IgD-negative memory B cell (primary cell): ENCODE measurements at regions not wholly inside any gene's neighbourhood (a gene's known extent, or its start where the extent isn't known, plus 50 kb on each side); places are given as distances from the start of the nearest gene placed in this dataset.

Source experiments
- H3K27ac Mint-ChIP-seq, 3 donors: one replicate each; pipeline ENCODE4 v1.8.0; 2020 to 2022; ENCODE audit warnings: mild to moderate bottlenecking in 3 of 3, mixed read lengths in 3 of 3, moderate library complexity in 1 of 3
- H3K27me3 Mint-ChIP-seq: one replicate; pipeline ENCODE4 v1.8.0; 2021; ENCODE audit warnings: mixed read lengths
- H3K36me3 Mint-ChIP-seq: one replicate; pipeline ENCODE4 v1.8.0; 2020; ENCODE audit warnings: mild to moderate bottlenecking, mixed read lengths
- H3K4me1 Mint-ChIP-seq, 3 donors: one replicate each; pipeline ENCODE4 v1.8.0; 2020 to 2022; ENCODE audit warnings: mixed read lengths in 3 of 3, mild to moderate bottlenecking in 1 of 3
- H3K4me3 Mint-ChIP-seq, 4 donors: one replicate each; pipeline ENCODE4 v1.8.0; 2020 to 2022; ENCODE audit warnings: mild to moderate bottlenecking in 4 of 4, mixed read lengths in 4 of 4, moderate library complexity in 3 of 4
- H3K9me3 Mint-ChIP-seq, 3 donors: one replicate each; pipeline ENCODE4 v1.8.0; 2020 to 2021; ENCODE audit warnings: mixed read lengths in 3 of 3, mild to moderate bottlenecking in 1 of 3

GRCh38 chr15:96585484-96586386 lies 255.2 kb downstream of the NR2F2 start:
- no peak overlapping the region for H3K27ac Mint-ChIP-seq

GRCh38 chr15:96586901-96587300 lies 256.4 kb downstream of the NR2F2 start:
- Mint-ChIP-seq H3K4me1 (no peaks in the 10 kb centered on the region), H3K27ac (no peak overlapping the region), H3K9me3 (peaks cover 0 to 6% (median 0%) of the 10 kb centered on the region in 3 donors), H3K36me3 (no peaks in the 10 kb centered on the region), H3K4me3 (no peak overlapping the region), H3K27me3 (no peaks in the 10 kb centered on the region)

More at GRCh38 chr15:96585484-96586386, 255.2 kb downstream of the NR2F2 start:
- Mint-ChIP-seq H3K27me3 (no peaks in the 10 kb centered on the region), H3K4me1 (no peaks in the 10 kb centered on the region), H3K4me3 (no peak overlapping the region), H3K36me3 (no peaks in the 10 kb centered on the region), H3K9me3 (peaks cover 0 to 6% (median 0%) of the 10 kb centered on the region in 3 donors)

GRCh38 chr15:96589864-96590263 lies 259.4 kb downstream of the NR2F2 start:
- H3K9me3 Mint-ChIP-seq: peaks cover 0 to 4% (median 0%) of the 10 kb centered on the region in 3 donors

GRCh38 chr15:96593735-96594134 lies 263.2 kb downstream of the NR2F2 start:
- no peaks in the 10 kb centered on the region for H3K4me1 Mint-ChIP-seq
- no peak overlapping the region for H3K4me3 Mint-ChIP-seq
- no peak overlapping the region for H3K27ac Mint-ChIP-seq
- H3K9me3 Mint-ChIP-seq: no peaks in the 10 kb centered on the region
- no peaks in the 10 kb centered on the region for H3K27me3 Mint-ChIP-seq
- H3K36me3 Mint-ChIP-seq: no peaks in the 10 kb centered on the region

More at GRCh38 chr15:96589864-96590263, 259.4 kb downstream of the NR2F2 start:
- H3K4me1 Mint-ChIP-seq: no peaks in the 10 kb centered on the region
- H3K36me3 Mint-ChIP-seq: no peaks in the 10 kb centered on the region
- H3K27me3 Mint-ChIP-seq: no peaks in the 10 kb centered on the region
- H3K27ac Mint-ChIP-seq: no peak overlapping the region
- no peak overlapping the region for H3K4me3 Mint-ChIP-seq

GRCh38 chr15:96595951-96596350 lies 265.5 kb downstream of the NR2F2 start:
- Mint-ChIP-seq H3K4me3 (no peak overlapping the region), H3K27me3 (no peaks in the 10 kb centered on the region), H3K4me1 (no peaks in the 10 kb centered on the region), H3K27ac (no peak overlapping the region), H3K9me3 (no peaks in the 10 kb centered on the region), H3K36me3 (no peaks in the 10 kb centered on the region)

GRCh38 chr15:96598514-96598913 lies 268.0 kb downstream of the NR2F2 start:
- Mint-ChIP-seq H3K36me3 (no peaks in the 10 kb centered on the region), H3K4me3 (no peak overlapping the region), H3K9me3 (no peaks in the 10 kb centered on the region), H3K4me1 (no peaks in the 10 kb centered on the region), H3K27me3 (no peaks in the 10 kb centered on the region), H3K27ac (no peak overlapping the region)

- no peaks in the 10 kb centered on the region for H3K4me1 Mint-ChIP-seq
- H3K27me3 Mint-ChIP-seq: no peaks in the 10 kb centered on the region
- H3K4me3 Mint-ChIP-seq: no peak overlapping the region
- no peaks in the 10 kb centered on the region for H3K36me3 Mint-ChIP-seq
- H3K27ac Mint-ChIP-seq: no peak overlapping the region
- no peaks in the 10 kb centered on the region for H3K9me3 Mint-ChIP-seq
Measured at GRCh38 chr15:96599268-96599667, 268.8 kb downstream of the NR2F2 start.

- Mint-ChIP-seq H3K36me3 (no peaks in the 10 kb centered on the region), H3K27ac (no peak overlapping the region), H3K4me3 (no peak overlapping the region), H3K4me1 (no peaks in the 10 kb centered on the region), H3K27me3 (no peaks in the 10 kb centered on the region), H3K9me3 (no peaks in the 10 kb centered on the region)
Measured at GRCh38 chr15:96600350-96600749, 269.9 kb downstream of the NR2F2 start.

- no peaks in the 10 kb centered on the region for H3K27me3 Mint-ChIP-seq
- H3K4me1 Mint-ChIP-seq: no peaks in the 10 kb centered on the region
- peaks cover 0 to 3% (median 1%) of the 10 kb centered on the region in 3 donors for H3K9me3 Mint-ChIP-seq
- no peak overlapping the region for H3K4me3 Mint-ChIP-seq
- no peak overlapping the region for H3K27ac Mint-ChIP-seq
- H3K36me3 Mint-ChIP-seq: no peaks in the 10 kb centered on the region
Measured at GRCh38 chr15:96606617-96607016, 276.1 kb downstream of the NR2F2 start.

- Mint-ChIP-seq H3K36me3 (no peaks in the 10 kb centered on the region), H3K9me3 (peaks cover 0 to 13% (median 9%) of the 10 kb centered on the region in 3 donors), H3K27me3 (no peaks in the 10 kb centered on the region), H3K4me3 (no peak overlapping the region), H3K4me1 (no peaks in the 10 kb centered on the region), H3K27ac (no peak overlapping the region)
Measured at GRCh38 chr15:96610757-96611156, 280.3 kb downstream of the NR2F2 start.

- Mint-ChIP-seq H3K36me3 (no peaks in the 10 kb centered on the region), H3K27ac (no peak overlapping the region), H3K4me3 (no peak overlapping the region), H3K4me1 (no peaks in the 10 kb centered on the region), H3K9me3 (peaks cover 2 to 12% (median 11%) of the 10 kb centered on the region in 3 donors), H3K27me3 (no peaks in the 10 kb centered on the region)
Measured at GRCh38 chr15:96612917-96613316, 282.4 kb downstream of the NR2F2 start.

- Mint-ChIP-seq H3K9me3 (peaks cover 3 to 4% (median 4%) of the 10 kb centered on the region in 3 donors), H3K4me3 (no peak overlapping the region), H3K4me1 (no peaks in the 10 kb centered on the region), H3K27me3 (no peaks in the 10 kb centered on the region), H3K36me3 (no peaks in the 10 kb centered on the region), H3K27ac (no peak overlapping the region)
Measured at GRCh38 chr15:96619174-96619573, 288.7 kb downstream of the NR2F2 start.

- H3K4me1 Mint-ChIP-seq: no peaks in the 10 kb centered on the region
- H3K4me3 Mint-ChIP-seq: no peak overlapping the region
- H3K9me3 Mint-ChIP-seq: peaks cover under 1 to 4% (median 1%) of the 10 kb centered on the region in 3 donors
- no peaks in the 10 kb centered on the region for H3K36me3 Mint-ChIP-seq
- no peak overlapping the region for H3K27ac Mint-ChIP-seq
- H3K27me3 Mint-ChIP-seq: no peaks in the 10 kb centered on the region
Measured at GRCh38 chr15:96622714-96623113, 292.2 kb downstream of the NR2F2 start.

GRCh38 chr15:96625256-96625655 lies 294.8 kb downstream of the NR2F2 start:
- Mint-ChIP-seq H3K36me3 (no peaks in the 10 kb centered on the region), H3K4me3 (no peak overlapping the region), H3K27me3 (no peaks in the 10 kb centered on the region), H3K27ac (no peak overlapping the region), H3K9me3 (peaks cover 0 to 4% (median 1%) of the 10 kb centered on the region in 3 donors), H3K4me1 (no peaks in the 10 kb centered on the region)

- Mint-ChIP-seq H3K27me3 (no peaks in the 10 kb centered on the region), H3K27ac (no peak overlapping the region), H3K36me3 (no peaks in the 10 kb centered on the region), H3K4me3 (no peak overlapping the region), H3K9me3 (peaks cover 0 to 4% (median 1%) of the 10 kb centered on the region in 3 donors), H3K4me1 (no peaks in the 10 kb centered on the region)
Measured at GRCh38 chr15:96627031-96627568, 296.6 kb downstream of the NR2F2 start.

GRCh38 chr15:96629511-96629910 lies 299.0 kb downstream of the NR2F2 start:
- Mint-ChIP-seq H3K36me3 (no peaks in the 10 kb centered on the region), H3K4me1 (no peaks in the 10 kb centered on the region), H3K4me3 (no peak overlapping the region), H3K9me3 (no peaks in the 10 kb centered on the region), H3K27me3 (no peaks in the 10 kb centered on the region), H3K27ac (no peak overlapping the region)
